Umbilical cord (tissue), 1 donor: ENCODE measurements at regions not wholly inside any gene's neighbourhood (a gene's known extent, or its start where the extent isn't known, plus 50 kb on each side); places are given as distances from the start of the nearest gene placed in this dataset.
"Not testable (repeated sequence)": the region's sequence is repeated elsewhere in the genome, so short reads cannot be mapped to it uniquely, and the experiment has no call there.

Experiments used
- DNase-seq: peaks from one replicate; pipeline ENCODE4 v3.0.0-alpha.2; 2015; ENCODE audit warnings: low spot score

- DNase-seq, result peak; percentile 12
Measured at GRCh38 chr1:192476802-192477298, 98.7 kb upstream of the RGS1 start.

- DNase-seq, result peak; percentile 64
Measured at GRCh38 chr1:192477630-192478029, 97.9 kb upstream of the RGS1 start.

GRCh38 chr1:192485692-192486436, 89.7 kb upstream of the RGS1 start:
- peak; percentile 68 for DNase-seq

GRCh38 chr1:192488058-192488457, 87.5 kb upstream of the RGS1 start:
- no peak for DNase-seq

GRCh38 chr1:192489047-192489446, 86.5 kb upstream of the RGS1 start:
- no peak for DNase-seq

- DNase-seq, result peak; percentile 96
Measured at GRCh38 chr1:192489748-192490147, 85.8 kb upstream of the RGS1 start.

- DNase-seq, result no peak
Measured at GRCh38 chr1:192491804-192492554, 83.6 kb upstream of the RGS1 start.

- DNase-seq, result no peak
Measured at GRCh38 chr1:192493584-192493983, 82.0 kb upstream of the RGS1 start.

GRCh38 chr1:192496369-192497056, 79.1 kb upstream of the RGS1 start:
- no peak for DNase-seq

GRCh38 chr1:192497214-192497794, 78.3 kb upstream of the RGS1 start:
- DNase-seq, result no peak

- DNase-seq, result not testable (repeated sequence)
Measured at GRCh38 chr1:192498092-192498491, 77.5 kb upstream of the RGS1 start.

- DNase-seq, result not testable (repeated sequence)
Measured at GRCh38 chr1:192499061-192499581, 76.5 kb upstream of the RGS1 start.

GRCh38 chr1:192500541-192500940, 75.0 kb upstream of the RGS1 start:
- not testable (repeated sequence) for DNase-seq

GRCh38 chr1:192506741-192507155, 68.8 kb upstream of the RGS1 start:
- DNase-seq, result no peak

- DNase-seq, result no peak
Measured at GRCh38 chr1:192512426-192513162, 63.0 kb upstream of the RGS1 start.

GRCh38 chr1:192513196-192513595, 62.4 kb upstream of the RGS1 start:
- DNase-seq, result no peak

GRCh38 chr1:192513697-192514096, 61.9 kb upstream of the RGS1 start:
- no peak for DNase-seq

- peak; percentile 41 for DNase-seq
Measured at GRCh38 chr1:192516776-192517297, 58.7 kb upstream of the RGS1 start.

GRCh38 chr1:192517716-192518355, 57.7 kb upstream of the RGS1 start:
- not testable (repeated sequence) for DNase-seq

- DNase-seq, result no peak
Measured at GRCh38 chr1:192518700-192519099, 56.9 kb upstream of the RGS1 start.
